ENCODE measurements at regions not wholly inside any gene's neighbourhood (a gene's known extent, or its start where the extent isn't known, plus 50 kb on each side); places are given as distances from the start of the nearest gene placed in this dataset.

GRCh38 chr3:94440767-94441493, 378.1 kb downstream of the NSUN3 start:
- no peaks in the 10 kb centered on the region for H3K79me2 ChIP-seq
- no peaks in the 10 kb centered on the region for H3K27me3 ChIP-seq (ENCODE audit: control insufficient read depth, insufficient read depth, low read length)
- H3K9ac ChIP-seq, result no peak overlapping the region
- TF ChIP-seq CTCF (IDR thresholded peaks at IDR 0.05), result no peak
- no peak overlapping the region for H3K4me2 ChIP-seq (ENCODE audit: low read length)
- no peak overlapping the region for H3K4me3 ChIP-seq (ENCODE audit: low read depth, low read length)
- H2AFZ ChIP-seq, result no peak overlapping the region
- H3K9me3 ChIP-seq (ENCODE audit: control insufficient read depth, low read length), result no peaks in the 10 kb centered on the region
- no peaks in the 10 kb centered on the region for H3K36me3 ChIP-seq (ENCODE audit: control insufficient read depth, insufficient read depth, low read length)
- no peak overlapping the region for H3K27ac ChIP-seq
- H3K4me1 ChIP-seq, result no peaks in the 10 kb centered on the region

GRCh38 chr3:94441494-94441847, 378.6 kb downstream of the NSUN3 start:
- TF ChIP-seq CTCF (IDR thresholded peaks at IDR 0.05), result no peak
- H3K9ac ChIP-seq, result no peak overlapping the region
- H3K4me2 ChIP-seq (ENCODE audit: low read length), result no peak overlapping the region
- no peak overlapping the region for H3K4me3 ChIP-seq (ENCODE audit: low read depth, low read length)
- no peaks in the 10 kb centered on the region for H3K79me2 ChIP-seq
- H3K4me1 ChIP-seq, result no peaks in the 10 kb centered on the region
- H3K9me3 ChIP-seq (ENCODE audit: control insufficient read depth, low read length), result no peaks in the 10 kb centered on the region
- H3K27me3 ChIP-seq (ENCODE audit: control insufficient read depth, insufficient read depth, low read length), result no peaks in the 10 kb centered on the region
- no peak overlapping the region for H3K27ac ChIP-seq
- H2AFZ ChIP-seq, result no peak overlapping the region
- no peaks in the 10 kb centered on the region for H3K36me3 ChIP-seq (ENCODE audit: control insufficient read depth, insufficient read depth, low read length)

GRCh38 chr3:94453864-94454263, 391.0 kb downstream of the NSUN3 start:
- no peak overlapping the region for H3K27ac ChIP-seq
- no peak overlapping the region for H3K4me2 ChIP-seq (ENCODE audit: low read length)
- H3K79me2 ChIP-seq, result no peaks in the 10 kb centered on the region
- no peaks in the 10 kb centered on the region for H3K9me3 ChIP-seq (ENCODE audit: control insufficient read depth, low read length)
- no peaks in the 10 kb centered on the region for H3K36me3 ChIP-seq (ENCODE audit: control insufficient read depth, insufficient read depth, low read length)
- H3K9ac ChIP-seq, result no peak overlapping the region
- H3K27me3 ChIP-seq (ENCODE audit: control insufficient read depth, insufficient read depth, low read length), result no peaks in the 10 kb centered on the region
- TF ChIP-seq CTCF (IDR thresholded peaks at IDR 0.05), result no peak
- no peaks in the 10 kb centered on the region for H3K4me1 ChIP-seq
- H2AFZ ChIP-seq, result no peak overlapping the region
- H3K4me3 ChIP-seq (ENCODE audit: low read depth, low read length), result no peak overlapping the region

GRCh38 chr3:94459167-94459566, 396.3 kb downstream of the NSUN3 start:
- Histone ChIP-seq H3K4me1 (no peaks in the 10 kb centered on the region), H3K79me2 (no peaks in the 10 kb centered on the region), H3K27me3 (ENCODE audit: control insufficient read depth, insufficient read depth, low read length) (no peaks in the 10 kb centered on the region), H3K9ac (no peak overlapping the region), H2AFZ (no peak overlapping the region), H3K4me2 (ENCODE audit: low read length) (no peak overlapping the region), H3K27ac (no peak overlapping the region), H3K9me3 (ENCODE audit: control insufficient read depth, low read length) (no peaks in the 10 kb centered on the region), H3K4me3 (ENCODE audit: low read depth, low read length) (no peak overlapping the region), H3K36me3 (ENCODE audit: control insufficient read depth, insufficient read depth, low read length) (no peaks in the 10 kb centered on the region)
- TF ChIP-seq CTCF (IDR thresholded peaks at IDR 0.05), result no peak

- Histone ChIP-seq H3K79me2 (no peaks in the 10 kb centered on the region), H3K36me3 (ENCODE audit: control insufficient read depth, insufficient read depth, low read length) (no peaks in the 10 kb centered on the region), H3K4me3 (ENCODE audit: low read depth, low read length) (no peak overlapping the region), H3K9ac (no peak overlapping the region), H3K27ac (no peak overlapping the region), H3K27me3 (ENCODE audit: control insufficient read depth, insufficient read depth, low read length) (no peaks in the 10 kb centered on the region), H3K4me2 (ENCODE audit: low read length) (no peak overlapping the region), H3K9me3 (ENCODE audit: control insufficient read depth, low read length) (no peaks in the 10 kb centered on the region), H2AFZ (no peak overlapping the region), H3K4me1 (no peaks in the 10 kb centered on the region)
- TF ChIP-seq CTCF (IDR thresholded peaks at IDR 0.05), result no peak
These were observed 398.1 kb downstream of the NSUN3 start for GRCh38 chr3:94460931-94461330.

All from parathyroid adenoma (tissue), 2 donors.